Naive thymus-derived CD8-positive, alpha-beta T cell (primary cell): ENCODE measurements at regions not wholly inside any gene's neighbourhood (a gene's known extent, or its start where the extent isn't known, plus 50 kb on each side); places are given as distances from the start of the nearest gene placed in this dataset.

Experiments used
- ATAC-seq, 2 donors: fragments of 150-1000 bp; cut with Tn5 transposase in 1 of 2; sonication (Bioruptor Pico), chemical (Tn5 transposase) in 1 of 2; 1 replicate in 1 of 2; 2 replicates in 1 of 2; pipeline ENCODE4 v1.10.0; 2021; ENCODE audit warnings: mild to moderate bottlenecking in 2 of 2, moderate library complexity in 2 of 2
- POLR2A ChIA-PET: fragments of 350-600 bp; sonication (Branson Sonifier 250); formaldehyde crosslinking; loops from one replicate; lab custom pipeline; 2021; ENCODE audit warnings: antibody characterized with exemption; lab: Charles Lee
- DNase-seq, 10 donors: peaks; one replicate each; pipeline versions ENCODE4 v3.0.0 to v3.0.0-alpha.2; 2020 to 2022
- H3K27ac Mint-ChIP-seq, 10 donors: one replicate each; pipeline ENCODE4 v1.8.0; 2020 to 2022; ENCODE audit warnings: mild to moderate bottlenecking in 10 of 10, mixed read lengths in 10 of 10, moderate library complexity in 4 of 10, inconsistent platforms in 1 of 10
- H3K27me3 Mint-ChIP-seq, 5 donors: one replicate each; pipeline ENCODE4 v1.8.0; 2021 to 2022; ENCODE audit warnings: mixed read lengths in 5 of 5
- H3K36me3 Mint-ChIP-seq, 3 donors: one replicate each; pipeline ENCODE4 v1.8.0; 2020 to 2022; ENCODE audit warnings: mixed read lengths in 3 of 3, mild to moderate bottlenecking in 2 of 3, inconsistent platforms in 1 of 3
- H3K4me1 Mint-ChIP-seq, 4 donors: one replicate each; pipeline ENCODE4 v1.8.0; 2021 to 2022; ENCODE audit warnings: mixed read lengths in 4 of 4
- H3K4me3 Mint-ChIP-seq, 10 donors: one replicate each; pipeline ENCODE4 v1.8.0; 2020 to 2022; ENCODE audit warnings: mild to moderate bottlenecking in 10 of 10, mixed read lengths in 10 of 10, moderate library complexity in 6 of 10, inconsistent platforms in 1 of 10
- H3K9me3 Mint-ChIP-seq, 9 donors: one replicate each; pipeline ENCODE4 v1.8.0; 2020 to 2022; ENCODE audit warnings: mixed read lengths in 9 of 9, mild to moderate bottlenecking in 3 of 9, inconsistent platforms in 1 of 9, moderate library complexity in 1 of 9

GRCh38 chr2:41916177-41916576 is 131.6 kb upstream of the PKDCC start:
- POLR2A ChIA-PET: no interaction called here
- H3K27ac Mint-ChIP-seq: no peak overlapping the region
- no peaks in the 10 kb centered on the region for H3K36me3 Mint-ChIP-seq
- no peak overlapping the region for H3K4me3 Mint-ChIP-seq
- DNase-seq (no peak), ATAC-seq (no peak)
- H3K9me3 Mint-ChIP-seq: no peaks in the 10 kb centered on the region
- no peaks in the 10 kb centered on the region for H3K4me1 Mint-ChIP-seq
- H3K27me3 Mint-ChIP-seq: peaks cover 6 to 21% (median 9%) of the 10 kb centered on the region in 5 donors

- no peak for ATAC-seq
- no peaks in the 10 kb centered on the region for H3K36me3 Mint-ChIP-seq
- no peak for DNase-seq
- H3K27me3 Mint-ChIP-seq: peaks cover 4 to 14% (median 9%) of the 10 kb centered on the region in 5 donors
- no peak overlapping the region for H3K27ac Mint-ChIP-seq
- POLR2A ChIA-PET: no interaction called here
- no peak overlapping the region for H3K4me3 Mint-ChIP-seq
- H3K9me3 Mint-ChIP-seq: no peaks in the 10 kb centered on the region
- no peaks in the 10 kb centered on the region for H3K4me1 Mint-ChIP-seq
Measured at GRCh38 chr2:41917587-41917986, 130.2 kb upstream of the PKDCC start.

- POLR2A ChIA-PET: no interaction called here
- Mint-ChIP-seq H3K4me3 (no peak overlapping the region), H3K36me3 (no peaks in the 10 kb centered on the region), H3K9me3 (no peaks in the 10 kb centered on the region), H3K27me3 (peaks cover 2 to 10% (median 9%) of the 10 kb centered on the region in 5 donors), H3K27ac (no peak overlapping the region), H3K4me1 (no peaks in the 10 kb centered on the region)
- ATAC-seq (no peak), DNase-seq (no peak)
Measured at GRCh38 chr2:41919135-41919534, 128.7 kb upstream of the PKDCC start.

- Mint-ChIP-seq H3K27ac (no peak overlapping the region), H3K9me3 (peaks cover 0 to 5% (median 0%) of the 10 kb centered on the region in 9 donors), H3K4me3 (no peak overlapping the region), H3K27me3 (peaks cover 0 to 7% (median 4%) of the 10 kb centered on the region in 5 donors), H3K36me3 (no peaks in the 10 kb centered on the region), H3K4me1 (no peaks in the 10 kb centered on the region)
- DNase-seq (no peak), ATAC-seq (no peak)
- POLR2A ChIA-PET: interaction anchor here (0.5 kb wide), 1 partner anchor 61 kb away, joined by 4 read pairs; no protein-coding TSS in a partner anchor
Measured at GRCh38 chr2:41920181-41920580, 127.6 kb upstream of the PKDCC start.

- Mint-ChIP-seq H3K36me3 (no peaks in the 10 kb centered on the region), H3K9me3 (peaks cover 0 to 6% (median 1%) of the 10 kb centered on the region in 9 donors), H3K27me3 (peaks cover 0 to 4% (median 3%) of the 10 kb centered on the region in 5 donors), H3K27ac (no peak overlapping the region), H3K4me1 (no peaks in the 10 kb centered on the region), H3K4me3 (no peak overlapping the region)
- ATAC-seq: no peak
- POLR2A ChIA-PET: no interaction called here
- DNase-seq: no peak
Measured at GRCh38 chr2:41920812-41921211, 127.0 kb upstream of the PKDCC start.

- ATAC-seq (no peak), DNase-seq (no peak)
- no peaks in the 10 kb centered on the region for H3K36me3 Mint-ChIP-seq
- H3K27me3 Mint-ChIP-seq: peaks cover 0 to 4% (median 0%) of the 10 kb centered on the region in 5 donors
- no peak overlapping the region for H3K4me3 Mint-ChIP-seq
- POLR2A ChIA-PET: no interaction called here
- peaks cover 0 to 6% (median 1%) of the 10 kb centered on the region in 9 donors for H3K9me3 Mint-ChIP-seq
- no peak overlapping the region for H3K27ac Mint-ChIP-seq
- no peaks in the 10 kb centered on the region for H3K4me1 Mint-ChIP-seq
Measured at GRCh38 chr2:41922177-41922576, 125.6 kb upstream of the PKDCC start.

- POLR2A ChIA-PET: no interaction called here
- no peaks in the 10 kb centered on the region for H3K36me3 Mint-ChIP-seq
- no peak overlapping the region for H3K4me3 Mint-ChIP-seq
- no peaks in the 10 kb centered on the region for H3K4me1 Mint-ChIP-seq
- ATAC-seq: no peak
- H3K27me3 Mint-ChIP-seq: peaks cover 0 to 7% (median 0%) of the 10 kb centered on the region in 5 donors
- no peak overlapping the region for H3K27ac Mint-ChIP-seq
- no peak for DNase-seq
- peaks cover 0 to 6% (median 1%) of the 10 kb centered on the region in 9 donors for H3K9me3 Mint-ChIP-seq
Measured at GRCh38 chr2:41923156-41923786, 124.5 kb upstream of the PKDCC start.

- Mint-ChIP-seq H3K4me1 (no peaks in the 10 kb centered on the region), H3K9me3 (peaks cover 0 to 6% (median 1%) of the 10 kb centered on the region in 9 donors), H3K27me3 (peaks cover 0 to 7% (median 0%) of the 10 kb centered on the region in 5 donors), H3K4me3 (no peak overlapping the region), H3K27ac (no peak overlapping the region), H3K36me3 (no peaks in the 10 kb centered on the region)
- POLR2A ChIA-PET: no interaction called here
- no peak for ATAC-seq
- DNase-seq: no peak
Measured at GRCh38 chr2:41924024-41924423, 123.8 kb upstream of the PKDCC start.

- no peaks in the 10 kb centered on the region for H3K36me3 Mint-ChIP-seq
- no peak overlapping the region for H3K27ac Mint-ChIP-seq
- no peak for ATAC-seq
- DNase-seq: no peak
- H3K4me1 Mint-ChIP-seq: no peaks in the 10 kb centered on the region
- H3K4me3 Mint-ChIP-seq: no peak overlapping the region
- peaks cover 0 to 7% (median 0%) of the 10 kb centered on the region in 5 donors for H3K27me3 Mint-ChIP-seq
- H3K9me3 Mint-ChIP-seq: peaks cover 0 to 6% (median 1%) of the 10 kb centered on the region in 9 donors
- POLR2A ChIA-PET: no interaction called here
Measured at GRCh38 chr2:41924709-41925408, 123.0 kb upstream of the PKDCC start.

- Mint-ChIP-seq H3K9me3 (peaks cover 0 to 6% (median 1%) of the 10 kb centered on the region in 9 donors), H3K4me1 (no peaks in the 10 kb centered on the region), H3K36me3 (no peaks in the 10 kb centered on the region), H3K4me3 (no peak overlapping the region), H3K27ac (no peak overlapping the region), H3K27me3 (peaks cover 0 to 7% (median 0%) of the 10 kb centered on the region in 5 donors)
- POLR2A ChIA-PET: no interaction called here
- DNase-seq: no peak
- no peak for ATAC-seq
Measured at GRCh38 chr2:41925712-41926111, 122.1 kb upstream of the PKDCC start.

GRCh38 chr2:41926614-41927580 is 120.9 kb upstream of the PKDCC start:
- Mint-ChIP-seq H3K4me1 (no peaks in the 10 kb centered on the region), H3K27ac (peak overlapping the region in 1 of 10 donors; percentile 63)
- POLR2A ChIA-PET: no interaction called here

GRCh38 chr2:41927581-41928264 is 120.1 kb upstream of the PKDCC start:
- Mint-ChIP-seq H3K4me3 (no peak overlapping the region), H3K36me3 (no peaks in the 10 kb centered on the region), H3K27me3 (peaks cover 0 to 7% (median 2%) of the 10 kb centered on the region in 5 donors), H3K4me1 (no peaks in the 10 kb centered on the region), H3K27ac (peak overlapping the region in 1 of 10 donors; percentile 38), H3K9me3 (peaks cover 0 to 6% (median 1%) of the 10 kb centered on the region in 9 donors)
- POLR2A ChIA-PET: no interaction called here
- DNase-seq: no peak
- ATAC-seq: no peak

More at GRCh38 chr2:41926614-41927580, 120.9 kb upstream of the PKDCC start:
- DNase-seq (no peak), ATAC-seq (no peak)
- H3K9me3 Mint-ChIP-seq: peaks cover 0 to 6% (median 1%) of the 10 kb centered on the region in 9 donors
- H3K36me3 Mint-ChIP-seq: no peaks in the 10 kb centered on the region
- H3K4me3 Mint-ChIP-seq: no peak overlapping the region
- peaks cover 0 to 7% (median 2%) of the 10 kb centered on the region in 5 donors for H3K27me3 Mint-ChIP-seq
